ENCODE measurements at regions not wholly inside any gene's neighbourhood (a gene's known extent, or its start where the extent isn't known, plus 50 kb on each side); places are given as distances from the start of the nearest gene placed in this dataset.

DNA sequence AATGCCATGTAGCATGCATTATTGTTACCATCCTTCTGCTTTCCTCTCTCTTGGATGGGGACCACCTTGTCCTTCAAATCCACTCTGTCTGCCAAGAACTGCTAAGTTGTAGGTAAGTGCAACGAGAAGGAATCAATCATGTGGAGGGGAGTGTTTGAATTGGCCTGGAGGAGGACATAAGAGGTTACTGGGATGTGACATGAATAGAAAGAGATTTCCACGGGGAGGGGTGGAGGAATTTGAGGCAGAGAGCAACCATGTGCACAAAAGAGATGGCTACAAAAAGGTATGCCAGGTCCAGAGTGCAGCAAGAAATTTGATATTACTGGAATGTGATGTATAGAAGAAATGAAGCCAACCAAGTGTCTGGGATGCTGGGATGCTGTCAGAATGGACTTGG, 648.9 kb upstream of the KLF4 start:
- H3K27ac Mint-ChIP-seq (ENCODE audit: unreplicated experiment), result no peak overlapping the region
- peaks cover 9% of the 10 kb centered on the region for H3K9me3 Mint-ChIP-seq (ENCODE audit: unreplicated experiment)
- no peaks in the 10 kb centered on the region for H3K27me3 Mint-ChIP-seq (ENCODE audit: unreplicated experiment)
- H3K4me3 Mint-ChIP-seq (ENCODE audit: unreplicated experiment), result no peak overlapping the region
- no peak for TF ChIP-seq CTCF (IDR thresholded peaks at IDR 0.05)
- H3K4me1 Mint-ChIP-seq (ENCODE audit: unreplicated experiment), result peaks cover 24% of the 10 kb centered on the region
- no peak for DNase-seq (ENCODE audit: extremely low spot score, unreplicated experiment)
- no peaks in the 10 kb centered on the region for H3K36me3 Mint-ChIP-seq (ENCODE audit: unreplicated experiment)

DNA sequence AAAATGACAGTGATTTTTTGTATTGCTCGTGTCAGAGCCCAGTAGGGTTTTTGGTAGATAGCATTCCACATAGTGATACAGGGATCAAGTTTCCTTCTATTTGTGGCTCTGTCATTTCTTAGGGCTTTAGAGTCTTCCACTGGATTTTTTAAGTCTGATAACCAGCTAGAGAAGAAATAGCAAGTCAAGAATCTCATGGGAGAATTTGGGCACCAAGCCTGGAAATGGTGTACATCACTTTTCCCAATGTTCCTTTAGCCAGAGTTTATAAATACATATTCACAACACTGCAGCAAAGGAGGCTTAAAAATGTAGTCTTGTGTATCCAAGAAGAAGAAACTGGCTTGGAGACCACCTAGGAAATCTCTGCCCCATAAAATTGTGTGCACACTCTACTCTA, 647.1 kb upstream of the KLF4 start:
- Mint-ChIP-seq H3K9me3 (ENCODE audit: unreplicated experiment) (peaks cover 9% of the 10 kb centered on the region), H3K4me1 (ENCODE audit: unreplicated experiment) (peaks cover 5% of the 10 kb centered on the region), H3K27me3 (ENCODE audit: unreplicated experiment) (no peaks in the 10 kb centered on the region), H3K4me3 (ENCODE audit: unreplicated experiment) (no peak overlapping the region), H3K27ac (ENCODE audit: unreplicated experiment) (no peak overlapping the region), H3K36me3 (ENCODE audit: unreplicated experiment) (no peaks in the 10 kb centered on the region)
- TF ChIP-seq CTCF (IDR thresholded peaks at IDR 0.05), result no peak
- DNase-seq (ENCODE audit: extremely low spot score, unreplicated experiment), result no peak

DNA sequence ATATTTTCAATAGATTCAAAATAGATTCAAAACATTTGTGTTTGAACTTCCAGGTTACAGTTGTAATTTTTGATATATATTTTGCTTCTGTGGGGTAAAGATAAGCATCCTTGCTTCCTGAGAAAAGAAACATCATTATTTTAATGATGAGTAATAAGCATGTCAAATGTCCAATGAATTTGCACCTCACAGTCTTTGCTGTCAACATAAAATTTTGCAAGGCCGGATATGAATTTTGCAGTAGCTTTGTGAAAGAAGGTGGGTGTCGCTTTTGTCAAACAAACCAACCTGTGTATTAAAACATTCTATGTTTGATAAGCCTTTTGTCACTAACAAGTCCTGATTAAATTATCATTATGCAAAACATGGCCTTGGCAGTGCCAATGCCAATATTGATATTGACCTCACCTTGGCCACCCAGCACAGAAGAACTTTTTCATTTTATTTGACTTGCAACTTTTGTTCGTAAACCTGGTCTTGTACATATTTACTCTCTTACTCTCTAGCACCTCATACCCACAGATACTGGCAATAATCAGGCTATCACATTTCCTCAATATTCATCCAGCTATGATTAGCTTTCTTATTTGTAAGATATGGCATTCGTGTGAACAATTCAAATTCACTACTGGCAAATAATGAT, 645.0 kb upstream of the KLF4 start:
- Mint-ChIP-seq H3K9me3 (ENCODE audit: unreplicated experiment) (peaks cover 9% of the 10 kb centered on the region), H3K4me3 (ENCODE audit: unreplicated experiment) (no peak overlapping the region), H3K27ac (ENCODE audit: unreplicated experiment) (no peak overlapping the region), H3K36me3 (ENCODE audit: unreplicated experiment) (no peaks in the 10 kb centered on the region), H3K4me1 (ENCODE audit: unreplicated experiment) (peaks cover 7% of the 10 kb centered on the region), H3K27me3 (ENCODE audit: unreplicated experiment) (no peaks in the 10 kb centered on the region)
- no peak for TF ChIP-seq CTCF (IDR thresholded peaks at IDR 0.05)
- DNase-seq (ENCODE audit: extremely low spot score, unreplicated experiment), result no peak

GRCh38 chr9:108133680-108134079, 644.1 kb upstream of the KLF4 start:
- no peak overlapping the region for H3K27ac Mint-ChIP-seq (ENCODE audit: unreplicated experiment)
- H3K9me3 Mint-ChIP-seq (ENCODE audit: unreplicated experiment), result peaks cover 9% of the 10 kb centered on the region
- no peak overlapping the region for H3K4me3 Mint-ChIP-seq (ENCODE audit: unreplicated experiment)
- TF ChIP-seq CTCF (IDR thresholded peaks at IDR 0.05), result no peak
- DNase-seq (ENCODE audit: extremely low spot score, unreplicated experiment), result no peak
- peaks cover 3% of the 10 kb centered on the region for H3K36me3 Mint-ChIP-seq (ENCODE audit: unreplicated experiment)
- no peaks in the 10 kb centered on the region for H3K27me3 Mint-ChIP-seq (ENCODE audit: unreplicated experiment)
- H3K4me1 Mint-ChIP-seq (ENCODE audit: unreplicated experiment), result peaks cover 7% of the 10 kb centered on the region

GRCh38 chr9:108133101-108133500, 643.5 kb upstream of the KLF4 start:
- H3K27me3 Mint-ChIP-seq (ENCODE audit: unreplicated experiment), result no peaks in the 10 kb centered on the region
- TF ChIP-seq CTCF (IDR thresholded peaks at IDR 0.05), result no peak
- peaks cover 3% of the 10 kb centered on the region for H3K36me3 Mint-ChIP-seq (ENCODE audit: unreplicated experiment)
- H3K4me1 Mint-ChIP-seq (ENCODE audit: unreplicated experiment), result peaks cover 7% of the 10 kb centered on the region
- H3K9me3 Mint-ChIP-seq (ENCODE audit: unreplicated experiment), result peaks cover 9% of the 10 kb centered on the region
- DNase-seq (ENCODE audit: extremely low spot score, unreplicated experiment), result no peak
- H3K27ac Mint-ChIP-seq (ENCODE audit: unreplicated experiment), result no peak overlapping the region
- H3K4me3 Mint-ChIP-seq (ENCODE audit: unreplicated experiment), result no peak overlapping the region

All from osteocyte (in vitro differentiated cells).